Peyer's patch (tissue), 4 donors: ENCODE measurements at regions not wholly inside any gene's neighbourhood (a gene's known extent, or its start where the extent isn't known, plus 50 kb on each side); places are given as distances from the start of the nearest gene placed in this dataset.

Source experiments
- DNase-seq, 3 donors: peaks; one replicate each; pipeline ENCODE4 v3.0.0-alpha.2; 2017 to 2019
- H3K27ac ChIP-seq, 4 donors: fragments of 200-600 bp; sonication (generic); one replicate each; pipeline ENCODE4 v1.5.1; 2016 to 2019
- H3K27me3 ChIP-seq, 2 donors: fragments of 200-600 bp; sonication (generic); one replicate each; pipeline ENCODE4 v1.5.1; 2019
- H3K36me3 ChIP-seq, 3 donors: fragments of 200-600 bp; sonication (generic); one replicate each; pipeline ENCODE4 v1.5.1; 2016 to 2019
- H3K4me1 ChIP-seq, 4 donors: fragments of 200-600 bp; sonication (generic); one replicate each; pipeline ENCODE4 v1.5.1; 2016 to 2019
- H3K4me3 ChIP-seq, 4 donors: fragments of 200-600 bp; sonication (generic); 1 replicate in 3 of 4; 2 replicates in 1 of 4; pipeline ENCODE4 v1.5.1; 2016 to 2019; ENCODE audit warnings: mild to moderate bottlenecking in 1 of 4
- H3K9me3 ChIP-seq, 4 donors: fragments of 200-600 bp; sonication (generic); one replicate each; pipeline ENCODE4 v1.5.1; 2016 to 2019; ENCODE audit warnings: mild to moderate bottlenecking in 1 of 4
- POLR2A ChIP-seq, 2 donors: fragments of 450-650 bp; IDR thresholded peaks; one replicate each; pipeline ENCODE4 v1.5.1; 2017; ENCODE audit warnings: antibody characterized with exemption in 2 of 2, mild to moderate bottlenecking in 2 of 2, moderate library complexity in 2 of 2
- TF ChIP-seq, protein P1 (sequence below), 6 experiments: fragments of 450-650 bp in 4 of 6; fragments of 200-600 bp in 2 of 6; sonication (generic) in 1 of 6; IDR thresholded peaks; one replicate each; pipeline ENCODE4 v1.5.1; 2017 to 2019; ENCODE audit warnings: antibody characterized with exemption in 6 of 6, mild to moderate bottlenecking in 3 of 6, moderate library complexity in 1 of 6

DNA sequence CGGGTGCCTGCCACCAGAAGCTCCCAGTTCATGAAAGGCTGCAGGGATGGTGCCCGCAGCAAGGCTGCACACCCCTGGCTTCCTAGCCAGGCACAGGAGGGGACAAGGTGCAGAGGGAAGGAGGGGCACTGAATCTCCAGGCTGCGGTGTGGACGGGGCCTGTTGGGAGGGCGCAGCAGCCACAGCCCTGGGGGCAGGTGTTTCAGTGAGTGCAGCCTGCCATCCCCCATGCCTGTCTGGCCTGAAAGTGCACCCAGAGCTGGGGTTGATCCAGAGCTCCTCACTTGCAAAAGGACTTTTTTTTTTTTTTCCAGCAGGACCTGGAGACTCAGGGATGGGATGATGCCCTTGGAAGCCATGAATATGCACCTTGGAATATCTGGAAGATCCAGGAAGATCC lies 153.7 kb upstream of the C1orf174 start:
- Histone ChIP-seq H3K9me3 (no peaks in the 10 kb centered on the region), H3K36me3 (no peaks in the 10 kb centered on the region), H3K27ac (no peak overlapping the region), H3K27me3 (no peaks in the 10 kb centered on the region), H3K4me3 (no peak overlapping the region), H3K4me1 (no peaks in the 10 kb centered on the region)
- TF ChIP-seq POLR2A (IDR thresholded peaks at IDR 0.05): no peak
- TF ChIP-seq, protein P1, sequence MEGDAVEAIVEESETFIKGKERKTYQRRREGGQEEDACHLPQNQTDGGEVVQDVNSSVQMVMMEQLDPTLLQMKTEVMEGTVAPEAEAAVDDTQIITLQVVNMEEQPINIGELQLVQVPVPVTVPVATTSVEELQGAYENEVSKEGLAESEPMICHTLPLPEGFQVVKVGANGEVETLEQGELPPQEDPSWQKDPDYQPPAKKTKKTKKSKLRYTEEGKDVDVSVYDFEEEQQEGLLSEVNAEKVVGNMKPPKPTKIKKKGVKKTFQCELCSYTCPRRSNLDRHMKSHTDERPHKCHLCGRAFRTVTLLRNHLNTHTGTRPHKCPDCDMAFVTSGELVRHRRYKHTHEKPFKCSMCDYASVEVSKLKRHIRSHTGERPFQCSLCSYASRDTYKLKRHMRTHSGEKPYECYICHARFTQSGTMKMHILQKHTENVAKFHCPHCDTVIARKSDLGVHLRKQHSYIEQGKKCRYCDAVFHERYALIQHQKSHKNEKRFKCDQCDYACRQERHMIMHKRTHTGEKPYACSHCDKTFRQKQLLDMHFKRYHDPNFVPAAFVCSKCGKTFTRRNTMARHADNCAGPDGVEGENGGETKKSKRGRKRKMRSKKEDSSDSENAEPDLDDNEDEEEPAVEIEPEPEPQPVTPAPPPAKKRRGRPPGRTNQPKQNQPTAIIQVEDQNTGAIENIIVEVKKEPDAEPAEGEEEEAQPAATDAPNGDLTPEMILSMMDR (IDR thresholded peaks at IDR 0.05): no peak
- no peak for DNase-seq

GRCh38 chr1:4055294-4055967 lies 155.4 kb upstream of the C1orf174 start:
- no peaks in the 10 kb centered on the region for H3K9me3 ChIP-seq
- TF ChIP-seq, protein P1 (IDR thresholded peaks at IDR 0.05): no peak
- TF ChIP-seq POLR2A (IDR thresholded peaks at IDR 0.05): no peak
- no peak overlapping the region for H3K4me3 ChIP-seq
- H3K27me3 ChIP-seq: no peaks in the 10 kb centered on the region
- no peak overlapping the region for H3K27ac ChIP-seq
- DNase-seq: no peak
- H3K36me3 ChIP-seq: no peaks in the 10 kb centered on the region
- H3K4me1 ChIP-seq: no peaks in the 10 kb centered on the region

- no peak for DNase-seq
- Histone ChIP-seq H3K36me3 (no peaks in the 10 kb centered on the region), H3K27ac (no peak overlapping the region), H3K4me1 (no peaks in the 10 kb centered on the region), H3K4me3 (no peak overlapping the region), H3K27me3 (no peaks in the 10 kb centered on the region), H3K9me3 (no peaks in the 10 kb centered on the region)
- TF ChIP-seq, protein P1 (IDR thresholded peaks at IDR 0.05): no peak
- TF ChIP-seq POLR2A (IDR thresholded peaks at IDR 0.05): no peak
Measured at GRCh38 chr1:4056422-4056821, 156.3 kb upstream of the C1orf174 start.

GRCh38 chr1:4056989-4057388 lies 156.9 kb upstream of the C1orf174 start:
- Histone ChIP-seq H3K36me3 (no peaks in the 10 kb centered on the region), H3K27ac (no peak overlapping the region), H3K4me3 (no peak overlapping the region), H3K4me1 (no peaks in the 10 kb centered on the region), H3K9me3 (no peaks in the 10 kb centered on the region), H3K27me3 (no peaks in the 10 kb centered on the region)
- DNase-seq: no peak
- TF ChIP-seq, protein P1 (IDR thresholded peaks at IDR 0.05): no peak
- TF ChIP-seq POLR2A (IDR thresholded peaks at IDR 0.05): no peak

DNA sequence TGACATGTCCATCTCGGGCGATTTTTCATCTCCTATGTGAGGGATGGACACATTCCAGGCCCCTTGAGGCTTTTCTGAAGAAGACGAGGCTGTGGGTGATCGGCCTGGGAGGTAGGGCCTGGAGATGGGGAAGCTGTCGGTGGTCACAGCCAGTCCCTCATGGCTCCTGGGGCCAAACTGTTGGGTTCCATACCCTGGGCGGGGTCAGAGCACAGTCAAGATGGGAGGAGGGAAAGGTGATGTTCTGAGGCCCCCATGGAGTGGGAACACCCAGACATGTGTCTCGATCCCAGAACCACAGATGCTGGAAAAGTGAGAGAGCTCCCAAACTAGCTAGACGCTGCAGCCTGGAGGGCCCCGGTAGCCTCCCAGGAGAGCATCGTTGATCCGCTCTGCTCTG lies 157.5 kb upstream of the C1orf174 start:
- no peak overlapping the region for H3K27ac ChIP-seq
- no peaks in the 10 kb centered on the region for H3K4me1 ChIP-seq
- TF ChIP-seq, protein P1 (IDR thresholded peaks at IDR 0.05): no peak
- no peak for TF ChIP-seq POLR2A (IDR thresholded peaks at IDR 0.05)
- H3K4me3 ChIP-seq: no peak overlapping the region
- H3K27me3 ChIP-seq: no peaks in the 10 kb centered on the region
- no peak for DNase-seq
- no peaks in the 10 kb centered on the region for H3K36me3 ChIP-seq
- no peaks in the 10 kb centered on the region for H3K9me3 ChIP-seq

GRCh38 chr1:4058122-4058521 lies 158.1 kb upstream of the C1orf174 start:
- Histone ChIP-seq H3K4me3 (no peak overlapping the region), H3K36me3 (no peaks in the 10 kb centered on the region), H3K4me1 (no peaks in the 10 kb centered on the region), H3K9me3 (no peaks in the 10 kb centered on the region), H3K27ac (no peak overlapping the region), H3K27me3 (no peaks in the 10 kb centered on the region)
- TF ChIP-seq, protein P1 (IDR thresholded peaks at IDR 0.05): no peak
- no peak for TF ChIP-seq POLR2A (IDR thresholded peaks at IDR 0.05)
- DNase-seq: no peak
